Pulmonary artery endothelial cell (primary cell): ENCODE measurements at regions not wholly inside any gene's neighbourhood (a gene's known extent, or its start where the extent isn't known, plus 50 kb on each side); places are given as distances from the start of the nearest gene placed in this dataset.

ENCODE experiments used
- DNase-seq: peaks from one replicate; pipeline ENCODE4 v3.0.0-alpha.2; 2011; ENCODE audit warnings: low read depth, low spot score

DNA sequence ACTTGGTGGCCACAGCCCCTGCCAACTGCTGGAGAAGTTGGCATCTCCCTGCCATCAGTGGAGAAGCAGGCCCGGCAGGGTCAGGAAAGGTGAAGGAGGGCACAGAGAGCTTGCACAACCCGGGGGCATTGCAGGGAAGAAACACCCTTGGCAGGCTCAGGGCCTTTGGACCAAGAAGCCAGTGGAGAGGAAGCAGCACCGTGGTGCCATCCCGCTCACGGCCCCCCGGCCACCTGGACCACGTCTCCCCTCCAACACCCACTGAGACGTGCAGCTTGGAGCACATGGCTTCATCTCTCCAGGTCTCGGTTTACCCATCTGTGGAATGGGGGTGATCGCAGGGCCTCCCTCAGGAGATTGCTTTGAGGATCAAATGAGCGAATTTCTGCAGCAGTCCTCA is 158.1 kb downstream of the RBFOX3 start:
- DNase-seq, result no peak

DNA sequence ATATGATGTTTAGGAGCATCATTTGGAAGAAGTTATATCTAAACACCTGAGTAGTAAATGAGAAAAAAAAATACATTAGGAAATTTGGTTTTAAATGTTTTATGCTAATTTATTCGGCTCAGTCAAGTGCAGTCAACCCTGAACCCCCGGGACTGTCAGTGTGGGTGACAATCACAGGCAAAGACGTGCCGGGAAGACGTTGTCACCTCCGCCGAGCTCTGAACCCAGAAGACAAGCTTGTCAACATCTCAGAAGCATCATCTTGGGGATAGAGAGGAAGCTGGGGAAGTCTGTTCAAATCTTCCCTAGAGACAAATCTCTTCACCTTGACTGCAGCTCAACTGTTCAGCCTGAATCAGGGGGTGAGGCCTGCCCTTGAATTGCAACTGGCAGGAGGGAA is 159.7 kb downstream of the RBFOX3 start:
- DNase-seq, result no peak

DNA sequence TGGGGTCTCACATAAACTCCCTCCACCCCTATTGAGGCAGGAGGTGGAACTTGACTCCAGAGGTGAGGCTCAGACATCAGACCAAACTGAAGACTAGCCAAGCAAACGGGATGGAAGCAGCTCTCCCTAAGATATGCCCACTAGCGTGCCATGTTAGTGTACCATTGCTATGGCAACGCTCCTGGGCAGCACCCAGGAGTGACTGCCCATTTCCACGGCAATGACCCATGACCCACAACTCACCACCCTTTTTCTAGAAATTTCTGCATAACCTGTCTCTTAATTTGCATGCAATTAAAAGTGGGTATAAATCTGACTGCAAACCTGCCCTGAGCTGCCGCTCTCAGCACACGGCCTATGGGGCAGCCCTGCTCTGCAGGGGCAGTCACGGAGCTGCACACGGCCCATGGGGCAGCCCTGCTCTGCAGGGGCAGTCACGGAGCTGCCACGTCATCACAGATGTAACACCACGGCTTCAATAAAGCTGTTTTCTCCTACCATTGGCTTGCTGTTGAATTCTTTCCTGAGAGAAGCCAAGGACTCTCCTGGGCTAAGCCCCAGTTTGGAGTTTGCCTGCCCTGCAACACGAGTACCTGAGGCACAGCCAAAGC is 164.3 kb downstream of the RBFOX3 start:
- no peak for DNase-seq

DNA sequence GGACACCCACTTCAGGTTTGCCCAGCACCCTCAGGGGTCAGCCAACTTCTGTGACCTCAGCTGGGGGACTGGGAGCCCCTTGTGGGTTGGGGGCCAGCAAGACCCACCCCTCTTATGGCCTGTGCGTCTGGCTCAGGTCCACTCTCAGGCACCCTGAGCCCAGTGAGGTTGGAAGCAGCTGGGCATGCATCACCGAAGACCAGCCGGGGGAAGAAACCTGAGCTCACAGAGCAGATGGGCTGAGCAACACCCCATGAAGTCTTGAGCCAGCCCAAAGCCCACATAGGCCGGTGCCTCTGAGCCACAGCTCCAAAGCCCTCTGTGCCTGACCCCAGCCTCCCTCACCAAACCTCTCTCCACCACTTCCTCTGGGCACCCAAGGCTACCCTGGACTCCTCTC is 166.7 kb downstream of the RBFOX3 start:
- no peak for DNase-seq

DNA sequence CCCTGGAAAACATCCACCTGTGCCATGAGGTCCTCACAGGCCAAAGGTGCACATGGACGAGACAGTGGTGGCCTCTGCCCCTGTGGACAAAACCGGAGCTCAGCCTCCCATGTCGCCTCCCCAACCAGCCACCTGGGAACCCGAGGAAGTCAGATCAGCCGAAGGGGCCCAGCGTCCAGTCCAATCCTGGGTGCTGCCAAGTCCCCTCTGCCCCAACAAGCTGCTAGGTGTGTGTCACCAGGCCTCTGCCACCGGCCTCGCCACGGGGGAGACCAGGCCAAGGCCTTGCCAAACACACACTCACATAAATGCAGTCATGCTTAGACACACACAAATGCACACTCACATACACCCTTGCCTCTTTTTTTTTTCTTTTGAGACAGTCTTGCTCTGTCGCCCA is 167.8 kb downstream of the RBFOX3 start:
- no peak for DNase-seq

DNA sequence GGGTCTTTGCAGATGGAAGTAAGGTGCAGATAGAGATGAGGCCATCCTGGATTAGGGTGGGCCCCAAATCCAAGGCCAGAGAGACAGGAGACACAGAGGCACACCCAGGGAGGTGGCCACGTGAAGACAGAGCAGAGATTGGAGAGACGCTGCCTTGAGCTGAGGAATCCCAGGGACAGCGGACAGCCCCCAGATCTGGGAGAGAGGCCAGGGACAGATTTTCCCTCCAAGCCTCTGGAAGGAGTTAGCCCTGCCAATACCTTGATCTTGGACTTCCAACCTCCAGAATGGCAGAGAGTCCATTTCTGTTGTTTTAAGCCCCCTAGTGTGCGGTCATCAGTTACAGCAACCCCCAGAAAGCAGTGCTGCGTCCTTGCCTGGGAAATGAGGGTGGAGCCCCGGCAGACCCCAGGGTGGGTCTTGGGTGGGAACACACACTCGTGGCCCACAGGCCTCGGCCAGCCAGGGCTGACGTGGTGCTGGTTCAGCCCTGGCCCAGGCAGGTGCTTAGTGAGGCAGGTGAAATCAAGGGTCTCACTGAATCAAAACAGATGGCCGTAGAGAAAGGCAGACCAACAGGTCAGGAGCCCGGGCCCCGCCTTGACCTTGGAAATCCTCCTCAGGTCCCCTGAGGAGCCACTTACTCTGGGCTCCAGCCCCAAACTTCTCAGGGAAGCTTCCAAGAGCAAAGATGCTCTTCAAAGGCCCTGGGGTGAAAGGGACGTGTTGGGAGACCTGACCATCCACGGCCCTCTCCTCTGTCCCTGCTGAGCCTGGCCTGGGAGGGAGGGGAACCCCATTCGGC is 169.3 kb downstream of the RBFOX3 start:
- no peak for DNase-seq

DNA sequence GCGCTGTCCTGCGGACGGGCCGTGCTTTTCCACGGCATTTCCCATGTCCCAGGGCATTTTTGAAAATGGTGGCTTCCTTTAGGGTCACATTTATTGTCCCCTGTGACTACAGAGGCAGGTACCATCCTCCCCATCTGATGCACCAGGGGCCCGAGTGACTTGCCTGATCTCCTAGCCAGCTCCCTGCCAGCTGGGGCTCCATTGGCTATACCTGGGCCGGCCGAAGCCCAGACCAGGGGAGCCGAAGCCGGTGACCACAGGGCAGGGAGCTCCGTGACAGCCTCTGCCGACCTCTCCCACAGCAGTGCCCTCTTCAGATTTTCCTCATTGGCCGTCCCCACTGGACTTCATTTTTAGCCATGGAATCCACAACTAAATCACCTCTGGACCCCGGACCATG is 170.6 kb downstream of the RBFOX3 start:
- DNase-seq, result no peak

DNA sequence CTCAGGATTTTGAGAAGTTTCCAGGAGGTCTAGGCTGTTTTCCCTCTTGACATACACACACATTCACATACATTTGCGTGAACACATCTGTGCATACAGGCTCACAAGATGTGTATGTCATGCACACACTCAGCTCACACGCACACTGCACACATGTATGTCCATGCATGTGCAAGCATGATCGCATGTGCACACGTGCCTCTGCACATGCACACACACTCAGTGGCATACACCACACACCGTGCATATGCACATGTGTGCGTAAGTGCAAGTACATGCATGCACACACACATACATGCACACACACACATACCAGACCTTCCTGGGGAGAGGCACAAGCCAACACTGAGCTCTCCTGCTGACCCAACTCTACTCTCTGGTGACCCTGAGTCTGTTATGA is 171.4 kb downstream of the RBFOX3 start:
- DNase-seq, result no peak

DNA sequence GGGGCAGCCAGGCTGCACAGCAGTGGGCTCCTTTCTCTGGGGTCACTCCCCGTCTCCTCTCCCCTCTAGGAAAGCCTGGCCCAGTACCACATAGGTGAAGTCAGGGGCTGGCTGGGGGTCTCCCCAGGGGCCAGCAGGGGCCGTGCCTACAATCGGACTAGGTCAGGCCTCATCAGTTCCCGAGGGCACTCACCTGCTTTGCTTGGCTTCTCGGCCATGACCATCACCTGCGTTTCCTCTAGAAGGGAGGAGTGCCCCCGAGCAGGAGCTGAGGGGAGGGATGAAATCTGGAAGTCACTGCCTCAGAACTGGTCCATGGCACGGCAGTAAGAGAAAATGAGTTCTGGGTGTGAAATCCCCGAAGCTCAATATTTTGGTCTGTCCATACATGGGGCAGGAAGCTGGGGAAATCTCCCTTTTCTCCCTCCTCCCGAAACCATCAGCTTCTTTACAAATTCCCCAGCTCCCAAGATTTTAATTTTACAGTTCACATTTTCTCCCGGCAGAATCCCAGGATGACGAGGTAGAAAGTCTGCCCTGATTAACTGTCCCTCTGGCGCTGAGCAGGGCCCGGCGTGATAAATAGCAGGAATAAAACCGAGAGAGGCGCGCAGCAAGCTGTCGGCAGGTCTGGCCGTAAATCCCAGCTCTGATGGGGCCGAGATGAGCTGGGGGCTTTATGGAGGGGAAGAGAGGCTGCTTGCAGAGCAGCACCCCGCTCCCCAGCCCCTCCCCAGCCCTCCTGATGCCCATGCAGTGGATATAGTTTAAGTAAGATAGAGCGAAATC is 172.1 kb downstream of the RBFOX3 start:
- DNase-seq, result no peak

DNA sequence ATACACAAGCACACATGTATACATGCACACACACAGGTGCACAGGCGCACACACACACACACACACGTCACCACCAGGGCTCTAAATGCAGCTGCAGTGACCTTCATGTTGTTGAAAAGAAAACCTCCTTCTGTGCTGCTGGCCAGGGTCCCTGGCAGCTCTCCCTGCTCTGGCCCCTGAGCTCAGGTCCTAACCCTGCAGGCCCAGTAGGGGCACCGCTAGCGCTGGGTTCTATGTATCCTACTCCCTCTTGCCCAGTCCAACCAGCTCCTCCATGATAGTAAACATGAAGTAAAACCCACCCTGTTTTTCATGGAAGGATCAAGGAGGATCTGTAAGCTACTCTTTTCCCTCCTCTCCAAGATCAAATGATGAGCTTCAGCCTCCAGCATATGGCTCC is 172.8 kb downstream of the RBFOX3 start:
- DNase-seq, result no peak

DNA sequence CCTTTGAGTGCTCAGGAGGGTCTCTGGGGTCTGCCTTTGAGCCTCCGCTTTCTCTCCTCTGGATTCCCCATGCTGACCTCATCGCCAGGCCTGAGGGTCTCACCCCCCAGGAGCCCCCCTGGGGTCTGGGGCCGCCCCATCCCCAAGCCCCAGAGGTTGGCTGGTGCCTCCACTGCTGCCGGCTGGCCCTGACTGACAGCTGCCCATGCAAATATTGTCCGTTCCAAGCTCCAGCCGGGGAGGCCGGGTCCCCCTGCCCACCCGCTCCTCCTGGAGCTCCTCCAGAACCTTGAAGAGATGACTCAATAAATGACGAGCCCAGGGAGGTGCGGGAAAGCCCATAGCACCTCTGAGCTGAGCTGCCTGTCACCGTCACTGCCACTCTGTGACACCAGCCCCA is 173.8 kb downstream of the RBFOX3 start:
- DNase-seq, result no peak

DNA sequence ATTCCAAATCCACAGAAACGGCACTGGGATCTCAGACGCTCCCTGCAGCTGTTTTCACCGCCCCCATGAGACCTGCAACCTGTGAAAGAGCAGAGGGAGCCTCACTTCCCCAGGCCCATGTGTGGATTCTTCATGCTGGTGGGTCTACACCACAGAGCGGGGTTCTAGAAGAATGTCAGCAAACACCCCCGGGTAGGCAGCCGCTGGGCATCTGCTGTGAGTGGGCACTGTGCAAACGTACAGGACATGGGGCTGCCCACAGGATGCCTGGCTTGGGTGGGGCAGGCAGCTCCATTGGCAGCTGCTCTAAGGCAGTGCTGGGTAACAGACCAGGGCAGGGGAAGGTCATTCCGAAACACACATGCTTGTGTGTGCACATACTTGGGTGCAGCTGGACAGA is 174.9 kb downstream of the RBFOX3 start:
- DNase-seq, result no peak

DNA sequence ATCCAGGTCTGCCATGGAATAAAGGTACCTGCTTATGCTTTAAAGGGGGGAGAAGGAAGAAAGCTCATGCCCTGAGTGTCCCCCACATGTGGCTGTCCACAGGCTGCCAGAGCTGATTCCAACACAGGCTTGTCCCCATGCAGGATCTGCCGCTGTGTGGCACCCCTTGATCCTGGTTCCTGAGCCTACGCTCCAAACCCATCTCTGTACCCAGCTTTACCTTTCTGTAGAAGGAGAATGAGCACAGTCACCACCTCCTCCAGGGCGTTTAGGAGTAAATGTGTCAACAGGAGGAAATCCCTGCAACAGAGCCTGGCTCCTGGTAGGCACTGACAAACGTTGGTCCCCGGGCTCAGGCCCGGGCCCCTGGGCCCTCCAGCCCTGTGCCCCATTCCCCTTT is 175.6 kb downstream of the RBFOX3 start:
- no peak for DNase-seq

DNA sequence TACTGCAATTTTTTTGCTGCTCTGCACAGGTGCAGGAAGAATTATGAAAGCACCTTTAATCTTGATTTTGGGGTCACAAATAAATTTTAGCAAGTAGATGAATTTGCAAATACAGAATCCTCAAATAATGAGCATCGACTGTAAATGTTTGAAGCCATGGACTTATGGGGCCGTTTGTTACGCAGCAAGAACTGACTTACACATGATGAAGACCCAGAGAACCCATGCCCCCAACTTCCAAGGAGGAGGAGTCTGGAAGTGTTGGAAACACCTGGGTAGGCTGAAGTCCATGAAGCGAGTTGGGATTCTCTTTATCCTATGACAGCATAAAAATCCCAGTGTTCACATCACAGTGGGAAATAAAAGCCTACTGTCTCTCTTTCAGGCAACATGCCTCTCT is 176.6 kb downstream of the RBFOX3 start:
- no peak for DNase-seq

DNA sequence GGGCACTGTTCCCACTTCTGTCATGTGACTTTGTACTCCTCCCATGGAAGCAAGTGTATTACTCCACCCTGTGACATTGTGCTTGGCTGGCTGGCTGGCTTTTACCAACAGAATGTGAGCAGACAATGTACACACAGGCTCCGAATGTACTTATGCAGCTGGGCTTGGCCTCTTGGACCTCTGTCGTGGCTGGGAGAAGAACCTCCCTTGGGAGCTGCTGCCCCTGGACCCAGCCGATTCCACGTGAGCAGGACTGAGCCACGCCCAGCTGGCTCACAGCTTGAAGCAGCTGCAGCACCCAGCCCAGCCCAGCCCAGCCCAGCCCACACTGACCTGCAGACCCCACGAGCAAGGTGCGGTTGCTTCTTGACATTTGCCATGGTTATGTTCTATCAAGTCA is 177.5 kb downstream of the RBFOX3 start:
- no peak for DNase-seq

DNA sequence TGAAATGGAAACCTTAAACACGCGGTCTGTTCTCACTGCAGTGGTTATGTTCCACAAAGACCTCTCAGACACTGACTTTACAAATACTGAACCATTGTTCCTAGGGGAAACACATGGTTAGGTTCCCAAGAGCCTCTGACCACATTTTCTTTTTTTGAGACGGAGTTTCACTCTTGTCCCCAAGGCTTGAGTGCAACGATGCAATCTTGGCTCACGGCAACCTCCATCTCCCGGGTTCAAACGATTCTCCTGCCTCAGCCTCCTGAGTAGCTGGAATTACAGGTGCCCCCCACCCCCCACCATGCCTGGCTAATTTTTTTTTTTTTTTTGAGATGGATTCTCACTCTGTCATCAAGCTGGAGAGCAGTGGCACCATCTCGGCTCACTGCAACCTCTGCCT is 179.7 kb downstream of the RBFOX3 start:
- DNase-seq, result no peak

DNA sequence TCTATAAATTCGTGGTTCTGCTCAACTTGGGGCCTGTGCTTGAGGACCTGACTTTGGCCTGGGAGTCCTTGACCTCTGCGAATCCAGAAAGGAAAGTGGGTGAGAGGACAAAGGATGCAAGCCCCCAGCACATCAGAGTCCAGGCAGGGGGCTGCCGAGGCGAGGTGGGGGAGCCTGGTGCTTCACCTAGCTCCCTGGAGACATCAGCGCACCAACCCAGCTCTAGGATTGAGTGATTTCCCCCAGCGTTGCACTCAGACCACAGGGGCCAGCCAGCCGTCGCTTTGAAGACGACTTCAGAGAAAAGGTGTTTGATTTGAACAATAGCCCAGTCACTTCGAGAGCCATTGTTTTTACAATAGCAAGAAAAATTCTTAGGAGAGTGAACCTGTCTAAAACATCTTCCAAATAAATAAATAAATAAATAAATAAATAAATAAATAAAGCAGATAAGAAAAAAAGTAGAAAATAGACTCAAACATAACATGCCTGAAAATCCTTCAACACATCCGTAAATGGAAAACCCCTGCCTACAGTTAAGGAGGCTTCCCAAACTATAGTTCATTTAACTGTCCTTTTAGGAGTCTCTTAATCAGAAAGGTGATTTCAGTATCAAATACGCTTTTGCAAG is 180.9 kb downstream of the RBFOX3 start:
- no peak for DNase-seq

DNA sequence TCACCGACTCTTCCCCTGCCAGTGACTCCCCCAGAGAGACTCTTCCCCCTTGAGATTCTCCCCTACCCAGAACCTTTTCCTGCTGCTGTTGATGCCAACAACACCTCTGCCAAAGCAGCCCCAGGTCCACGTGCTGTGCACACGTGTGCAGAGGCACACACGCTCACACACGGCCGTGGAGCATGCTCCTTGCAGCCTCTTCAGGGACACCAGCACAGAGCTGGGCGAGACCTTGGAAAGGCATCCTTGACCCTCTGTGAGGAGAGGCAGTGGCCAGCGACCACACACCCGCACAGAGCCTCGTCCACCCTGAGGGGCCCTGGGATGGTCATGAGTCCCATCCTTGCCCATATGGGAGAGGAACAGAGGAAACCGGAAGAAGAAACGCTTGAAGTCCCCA is 181.9 kb downstream of the RBFOX3 start:
- no peak for DNase-seq

DNA sequence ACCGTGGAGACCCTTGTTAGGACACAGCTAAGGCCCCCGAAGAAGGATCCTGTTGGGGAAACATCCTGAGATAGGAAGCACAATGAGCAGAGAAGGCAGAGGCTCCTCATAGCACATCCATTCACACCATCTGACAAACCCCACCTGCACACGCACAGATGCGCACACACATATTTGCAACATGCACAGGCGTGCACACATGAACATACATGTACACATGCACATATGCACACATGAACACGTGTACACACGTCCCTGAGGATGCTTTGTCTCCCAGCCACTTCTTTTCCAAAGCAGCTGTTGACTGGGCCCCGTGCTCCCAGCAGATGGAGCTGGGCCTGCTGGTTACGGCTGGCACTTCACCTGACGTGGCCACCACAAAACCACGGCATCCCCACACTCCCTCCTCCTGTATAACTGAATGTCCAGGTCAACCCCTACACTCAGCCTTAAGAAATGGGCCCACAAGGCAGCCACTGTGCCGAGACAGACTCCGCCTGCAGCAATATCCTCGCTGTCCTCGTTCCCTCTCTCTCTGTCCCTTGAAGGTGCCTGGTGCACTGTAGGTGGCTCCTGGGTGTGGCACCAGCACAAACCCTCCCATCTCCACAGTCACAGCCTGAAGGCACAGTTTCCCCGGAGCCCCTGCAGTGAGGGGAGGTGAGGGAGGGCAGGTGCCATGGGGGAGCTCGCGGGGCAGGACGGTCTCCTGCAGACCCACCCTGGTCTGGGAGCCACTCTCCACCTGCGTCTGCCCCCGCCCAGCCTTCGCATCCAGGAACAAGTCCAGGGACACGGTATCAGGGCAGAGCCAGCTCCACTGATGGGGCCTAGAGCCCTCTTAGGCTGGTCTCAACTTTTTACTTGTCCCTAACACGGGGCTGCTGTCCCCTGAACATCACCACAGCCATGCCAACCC is 183.0 kb downstream of the RBFOX3 start:
- DNase-seq, result no peak

DNA sequence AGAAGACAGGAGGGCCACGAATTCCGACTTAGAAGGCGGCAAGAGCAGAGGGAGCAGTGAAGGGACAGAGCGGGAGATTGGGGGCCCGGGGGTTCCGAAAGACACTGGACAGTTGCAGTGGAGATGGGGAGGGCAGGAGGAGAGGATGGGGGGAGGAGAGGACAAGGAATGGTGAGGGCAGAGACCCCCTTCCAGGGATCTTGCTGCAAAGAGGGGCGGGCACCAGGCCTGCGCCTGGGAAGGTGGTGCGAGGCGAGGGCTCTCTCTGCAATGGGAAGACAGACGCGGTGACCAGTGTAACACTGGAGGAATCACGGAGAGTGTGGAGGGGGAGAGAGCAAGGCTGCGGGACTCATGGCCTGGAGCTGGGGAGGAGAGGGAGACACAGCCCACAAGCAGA is 185.2 kb downstream of the RBFOX3 start:
- DNase-seq, result no peak
